Panc1 (cell line): ENCODE measurements at regions not wholly inside any gene's neighbourhood (a gene's known extent, or its start where the extent isn't known, plus 50 kb on each side); places are given as distances from the start of the nearest gene placed in this dataset.

Source experiments
- POLR2AphosphoS5 ChIP-seq: IDR thresholded peaks from 2 replicates; pipeline ENCODE4 v1.6.1; 2012; ENCODE audit warnings: mild to moderate bottlenecking, low read depth, low read length, moderate library complexity
- TF ChIP-seq, protein P1 (sequence below): fragments of 450-650 bp; IDR thresholded peaks from 2 replicates; pipeline ENCODE4 v1.5.1; 2017; ENCODE audit warnings: mild to moderate bottlenecking

DNA sequence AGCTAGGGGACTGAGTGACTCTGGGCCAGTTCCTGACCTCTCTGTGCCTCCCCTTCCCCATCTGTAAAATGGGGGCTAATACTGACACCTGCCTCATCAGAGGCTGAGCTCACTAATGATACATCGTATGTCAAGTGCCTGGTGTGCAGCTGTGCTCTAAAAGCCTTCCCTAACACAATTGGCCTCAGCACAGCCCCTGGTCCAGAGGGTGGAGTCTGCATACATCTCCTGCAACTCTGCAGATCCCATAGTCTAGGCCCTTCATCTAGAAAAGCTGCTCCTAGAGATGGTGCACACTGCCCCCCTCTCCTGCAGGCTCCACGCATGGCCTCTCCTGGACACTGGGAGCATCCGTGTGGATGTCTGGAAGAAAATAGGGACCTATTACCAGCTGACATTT, 255.0 kb downstream of the RPS24 start:
- TF ChIP-seq, protein P1, sequence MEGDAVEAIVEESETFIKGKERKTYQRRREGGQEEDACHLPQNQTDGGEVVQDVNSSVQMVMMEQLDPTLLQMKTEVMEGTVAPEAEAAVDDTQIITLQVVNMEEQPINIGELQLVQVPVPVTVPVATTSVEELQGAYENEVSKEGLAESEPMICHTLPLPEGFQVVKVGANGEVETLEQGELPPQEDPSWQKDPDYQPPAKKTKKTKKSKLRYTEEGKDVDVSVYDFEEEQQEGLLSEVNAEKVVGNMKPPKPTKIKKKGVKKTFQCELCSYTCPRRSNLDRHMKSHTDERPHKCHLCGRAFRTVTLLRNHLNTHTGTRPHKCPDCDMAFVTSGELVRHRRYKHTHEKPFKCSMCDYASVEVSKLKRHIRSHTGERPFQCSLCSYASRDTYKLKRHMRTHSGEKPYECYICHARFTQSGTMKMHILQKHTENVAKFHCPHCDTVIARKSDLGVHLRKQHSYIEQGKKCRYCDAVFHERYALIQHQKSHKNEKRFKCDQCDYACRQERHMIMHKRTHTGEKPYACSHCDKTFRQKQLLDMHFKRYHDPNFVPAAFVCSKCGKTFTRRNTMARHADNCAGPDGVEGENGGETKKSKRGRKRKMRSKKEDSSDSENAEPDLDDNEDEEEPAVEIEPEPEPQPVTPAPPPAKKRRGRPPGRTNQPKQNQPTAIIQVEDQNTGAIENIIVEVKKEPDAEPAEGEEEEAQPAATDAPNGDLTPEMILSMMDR, result no peak
- TF ChIP-seq POLR2AphosphoS5, result no peak
